RWPE2 (cell line): ENCODE measurements at regions not wholly inside any gene's neighbourhood (a gene's known extent, or its start where the extent isn't known, plus 50 kb on each side); places are given as distances from the start of the nearest gene placed in this dataset.
A peak's percentile ranks its signal among the peaks of the same experiment; 100 is the strongest.
"Not testable (repeated sequence)": the region's sequence is repeated elsewhere in the genome, so short reads cannot be mapped to it uniquely, and the experiment has no call there.

Experiments
- ATAC-seq: fragments of 200-7000 bp; cut with Tn5 transposase; 3 replicates; pipeline ENCODE4 v1.9.1; 2021; ENCODE audit warnings: low read depth
- DNase-seq: peaks from one replicate; pipeline ENCODE4 v3.0.0-alpha.2; 2020; ENCODE audit warnings: low spot score
- H3K27ac ChIP-seq: fragments of 450-650 bp; 2 replicates; pipeline ENCODE4 v1.5.1; 2017; ENCODE audit warnings: mild to moderate bottlenecking; ENCODE audit not compliant: poor library complexity, severe bottlenecking
- H3K27me3 ChIP-seq: fragments of 250-450 bp; sonication (Bioruptor Pico); 2 replicates; pipeline ENCODE4 v1.5.1; 2021; ENCODE audit warnings: mild to moderate bottlenecking, moderate library complexity; ENCODE audit not compliant: insufficient read depth, poor library complexity, severe bottlenecking
- H3K36me3 ChIP-seq: fragments of 250-450 bp; sonication (Bioruptor Pico); 2 replicates; pipeline ENCODE4 v1.5.1; 2020; ENCODE audit warnings: low read depth, mild to moderate bottlenecking, moderate library complexity
- H3K4me1 ChIP-seq: fragments of 250-450 bp; sonication (Bioruptor Pico); 2 replicates; pipeline ENCODE4 v1.5.1; 2021; ENCODE audit warnings: mild to moderate bottlenecking, moderate library complexity; ENCODE audit not compliant: insufficient read depth, poor library complexity, severe bottlenecking
- H3K4me3 ChIP-seq: fragments of 250-450 bp; sonication (Bioruptor Pico); 2 replicates; pipeline ENCODE4 v1.5.1; 2021; ENCODE audit warnings: mild to moderate bottlenecking, moderate library complexity; ENCODE audit not compliant: severe bottlenecking
- H3K9me3 ChIP-seq: fragments of 250-450 bp; sonication (Bioruptor Pico); 2 replicates; pipeline ENCODE4 v1.5.1; 2021; ENCODE audit warnings: mild to moderate bottlenecking, moderate library complexity; ENCODE audit not compliant: severe bottlenecking
- TF ChIP-seq, protein P1 (sequence below): fragments of 450-650 bp; IDR thresholded peaks from one replicate; pipeline ENCODE4 v1.5.1; 2017; ENCODE audit warnings: mild to moderate bottlenecking, moderate library complexity; ENCODE audit not compliant: poor library complexity, severe bottlenecking

DNA sequence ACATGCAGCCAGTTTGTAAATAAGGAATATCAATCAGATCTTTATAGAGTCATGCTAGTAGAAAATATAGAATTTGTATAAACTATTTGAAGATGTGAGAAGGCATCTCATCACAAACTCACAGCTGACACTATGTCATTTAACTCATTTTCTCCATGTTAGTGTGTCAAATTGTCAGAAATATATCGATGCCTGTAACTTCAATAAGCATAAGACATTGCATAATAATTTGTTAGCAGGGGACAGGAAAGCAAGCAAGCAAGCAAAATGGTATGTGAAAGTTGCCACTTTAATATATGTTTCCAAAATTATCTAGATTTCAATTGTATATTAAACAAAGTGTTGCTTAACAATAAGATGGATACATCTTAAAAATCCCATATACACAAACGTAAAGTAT lies 571.0 kb downstream of the ARL4A start:
- H3K27me3 ChIP-seq, result no peaks in the 10 kb centered on the region
- H3K4me1 ChIP-seq, result no peaks in the 10 kb centered on the region
- ATAC-seq, result no peak
- no peak overlapping the region for H3K27ac ChIP-seq
- no peak overlapping the region for H3K4me3 ChIP-seq
- H3K36me3 ChIP-seq, result no peaks in the 10 kb centered on the region
- TF ChIP-seq, protein P1, sequence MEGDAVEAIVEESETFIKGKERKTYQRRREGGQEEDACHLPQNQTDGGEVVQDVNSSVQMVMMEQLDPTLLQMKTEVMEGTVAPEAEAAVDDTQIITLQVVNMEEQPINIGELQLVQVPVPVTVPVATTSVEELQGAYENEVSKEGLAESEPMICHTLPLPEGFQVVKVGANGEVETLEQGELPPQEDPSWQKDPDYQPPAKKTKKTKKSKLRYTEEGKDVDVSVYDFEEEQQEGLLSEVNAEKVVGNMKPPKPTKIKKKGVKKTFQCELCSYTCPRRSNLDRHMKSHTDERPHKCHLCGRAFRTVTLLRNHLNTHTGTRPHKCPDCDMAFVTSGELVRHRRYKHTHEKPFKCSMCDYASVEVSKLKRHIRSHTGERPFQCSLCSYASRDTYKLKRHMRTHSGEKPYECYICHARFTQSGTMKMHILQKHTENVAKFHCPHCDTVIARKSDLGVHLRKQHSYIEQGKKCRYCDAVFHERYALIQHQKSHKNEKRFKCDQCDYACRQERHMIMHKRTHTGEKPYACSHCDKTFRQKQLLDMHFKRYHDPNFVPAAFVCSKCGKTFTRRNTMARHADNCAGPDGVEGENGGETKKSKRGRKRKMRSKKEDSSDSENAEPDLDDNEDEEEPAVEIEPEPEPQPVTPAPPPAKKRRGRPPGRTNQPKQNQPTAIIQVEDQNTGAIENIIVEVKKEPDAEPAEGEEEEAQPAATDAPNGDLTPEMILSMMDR, result no peak
- no peak for DNase-seq
- H3K9me3 ChIP-seq, result no peaks in the 10 kb centered on the region

DNA sequence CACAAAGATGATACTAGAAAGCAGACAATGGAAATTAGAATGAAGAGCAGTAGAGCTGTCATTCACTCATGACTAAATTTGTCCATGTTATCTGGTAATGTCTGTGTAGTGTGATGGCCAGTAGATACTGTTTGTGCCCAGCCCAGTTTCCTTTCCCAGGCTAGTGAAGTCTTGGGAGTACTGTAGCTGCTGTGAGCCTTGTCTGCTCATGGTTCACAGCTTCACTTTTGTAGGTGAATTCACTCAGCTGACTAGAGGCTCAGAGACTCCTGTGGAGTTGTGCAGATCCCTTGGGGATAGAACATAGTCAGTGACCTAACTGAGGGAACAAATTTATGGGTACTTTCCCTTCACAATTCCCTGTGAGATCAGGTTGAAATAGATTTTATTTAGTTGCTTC lies 572.5 kb downstream of the ARL4A start:
- Histone ChIP-seq H3K9me3 (no peaks in the 10 kb centered on the region), H3K27me3 (no peaks in the 10 kb centered on the region), H3K27ac (no peak overlapping the region), H3K36me3 (no peaks in the 10 kb centered on the region), H3K4me3 (no peak overlapping the region), H3K4me1 (no peaks in the 10 kb centered on the region)
- TF ChIP-seq, protein P1, result no peak
- no peak for ATAC-seq
- DNase-seq, result no peak

DNA sequence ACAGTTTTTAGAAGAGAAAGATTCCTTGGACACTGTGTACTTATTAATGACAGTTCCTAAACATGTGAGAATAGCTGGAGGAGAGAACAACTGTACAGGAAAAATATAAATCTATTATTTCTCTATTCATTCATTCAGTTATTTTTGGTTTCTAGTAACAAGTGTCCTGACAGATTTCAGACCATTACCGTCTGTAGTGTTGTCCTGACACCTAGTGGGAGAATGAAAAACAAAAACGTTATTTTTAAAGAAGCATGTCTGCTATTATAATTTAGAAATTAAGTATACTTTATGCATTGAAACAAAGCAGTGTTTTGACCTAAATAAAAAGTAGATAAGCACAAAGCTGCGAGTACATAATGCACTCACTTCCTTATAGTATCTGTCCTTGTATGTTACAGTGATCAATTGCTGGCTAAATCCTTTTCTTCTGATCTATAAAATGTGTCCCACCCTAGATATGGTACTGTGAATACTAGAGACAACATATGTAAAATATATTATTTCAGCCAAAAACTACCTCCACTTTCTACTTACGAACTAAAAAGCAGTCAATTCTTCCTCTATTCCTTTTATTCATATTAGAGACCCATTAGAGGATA lies 575.6 kb downstream of the ARL4A start:
- DNase-seq (no peak), ATAC-seq (0 out of 3 replicates have a peak, but pooled peaks have one; percentile 49)
- Histone ChIP-seq H3K9me3 (no peaks in the 10 kb centered on the region), H3K27me3 (no peaks in the 10 kb centered on the region), H3K4me3 (no peak overlapping the region), H3K36me3 (no peaks in the 10 kb centered on the region), H3K27ac (no peak overlapping the region), H3K4me1 (no peaks in the 10 kb centered on the region)
- TF ChIP-seq, protein P1, result peak; percentile 84

DNA sequence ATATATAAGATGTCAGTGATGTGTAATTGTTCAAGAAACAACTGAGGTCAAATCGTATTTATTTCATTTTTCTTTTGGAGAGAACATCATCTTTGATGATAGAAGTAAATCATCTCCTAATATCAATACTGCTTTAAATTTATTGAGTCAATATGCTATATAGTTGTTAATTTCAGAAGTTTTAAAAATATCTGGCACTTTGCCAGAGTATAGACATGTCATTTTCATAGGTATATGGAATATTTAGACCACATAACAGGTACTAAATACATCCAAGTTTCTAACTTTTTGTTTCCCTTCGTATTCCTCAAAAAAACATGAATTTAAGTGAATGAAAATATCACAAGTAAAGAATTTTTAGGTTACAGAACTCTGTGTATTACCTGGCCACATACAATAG lies 577.8 kb downstream of the ARL4A start:
- H3K4me3 ChIP-seq, result no peak overlapping the region
- no peaks in the 10 kb centered on the region for H3K36me3 ChIP-seq
- DNase-seq (no peak), ATAC-seq (no peak)
- H3K9me3 ChIP-seq, result no peaks in the 10 kb centered on the region
- H3K4me1 ChIP-seq, result no peaks in the 10 kb centered on the region
- TF ChIP-seq, protein P1, result no peak
- H3K27ac ChIP-seq, result no peak overlapping the region
- no peaks in the 10 kb centered on the region for H3K27me3 ChIP-seq

DNA sequence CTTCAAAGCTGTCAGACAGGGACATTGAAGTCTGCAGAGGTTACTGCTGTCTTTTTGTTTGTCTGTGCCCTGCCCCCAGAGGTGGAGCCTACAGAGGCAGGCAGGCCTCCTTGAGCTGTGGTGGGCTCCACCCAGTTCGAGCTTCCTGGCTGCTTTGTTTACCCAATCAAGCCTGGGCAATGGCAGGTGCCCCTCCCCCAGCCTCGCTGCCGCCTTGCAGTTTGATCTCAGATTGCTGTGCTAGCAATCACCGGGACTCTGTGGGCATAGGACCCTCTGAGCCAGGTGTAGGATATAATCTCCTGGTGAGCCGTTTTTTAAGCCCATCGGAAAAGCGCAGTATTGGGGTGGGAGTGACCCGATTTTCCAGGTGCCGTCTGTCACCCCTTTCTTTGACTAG lies 586.8 kb downstream of the ARL4A start:
- DNase-seq, H3K9me3 ChIP-seq, H3K27me3 ChIP-seq, H3K36me3 ChIP-seq, H3K27ac ChIP-seq, H3K4me1 ChIP-seq, ATAC-seq, H3K4me3 ChIP-seq: not testable (repeated sequence)
